ENCODE measurements at regions not wholly inside any gene's neighbourhood (a gene's known extent, or its start where the extent isn't known, plus 50 kb on each side); places are given as distances from the start of the nearest gene placed in this dataset.

DNA sequence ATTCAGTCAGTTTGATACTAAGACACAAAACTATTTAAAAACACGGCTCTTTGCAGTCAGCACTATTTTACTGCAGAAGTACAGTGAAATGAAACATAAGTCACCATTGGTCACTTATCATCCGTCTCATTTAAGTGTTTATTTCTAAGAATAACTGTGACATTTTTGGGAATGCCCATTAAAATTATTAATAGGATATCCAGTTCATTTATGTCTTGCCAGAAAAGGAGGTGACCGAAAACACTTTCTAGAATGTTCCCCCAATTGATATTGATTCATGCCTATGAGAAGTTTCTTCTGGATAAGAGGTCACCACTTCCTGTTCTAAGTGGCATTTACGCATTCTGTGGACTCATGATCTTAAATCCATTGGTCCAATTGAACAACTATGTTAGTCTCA is 477.3 kb downstream of the LIG4 start:
- no peak for FAIRE-seq

DNA sequence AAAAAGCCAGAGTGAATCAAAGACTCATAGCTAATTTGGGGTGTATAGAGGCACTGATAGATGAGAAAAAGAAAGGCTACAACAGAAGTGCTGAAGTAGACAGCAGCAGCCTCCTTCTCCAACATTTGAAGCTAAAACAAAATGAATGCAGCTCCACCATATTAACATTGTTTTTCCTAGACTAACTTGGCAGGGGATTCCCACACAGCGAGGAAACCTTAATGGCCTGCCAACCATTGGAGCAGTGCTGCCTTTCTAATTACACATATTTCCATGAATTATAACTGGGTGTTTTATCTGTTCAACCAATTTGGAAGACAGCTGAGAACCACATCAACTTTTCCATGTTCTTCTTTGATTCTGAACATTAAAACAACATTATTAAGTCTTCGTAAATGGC is 478.6 kb downstream of the LIG4 start:
- no peak for FAIRE-seq

DNA sequence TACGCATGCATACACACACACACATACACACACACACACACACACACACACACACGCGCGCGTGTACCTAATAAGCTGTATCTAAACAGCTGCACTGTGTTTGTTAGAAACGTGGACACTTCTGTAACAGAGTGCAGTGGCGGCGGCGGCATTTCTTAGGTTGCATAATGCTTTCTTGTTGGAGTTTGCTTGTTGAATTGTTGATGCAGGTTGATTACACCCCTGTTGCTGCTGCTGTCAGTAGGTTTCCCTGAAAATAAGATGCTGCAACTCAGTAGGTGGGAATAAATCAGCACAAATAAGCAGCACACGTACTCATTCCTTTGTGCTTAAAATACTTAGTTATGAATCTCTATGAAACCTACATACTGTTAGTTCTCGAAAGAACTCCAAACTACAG is 479.2 kb downstream of the LIG4 start:
- FAIRE-seq = no peak

DNA sequence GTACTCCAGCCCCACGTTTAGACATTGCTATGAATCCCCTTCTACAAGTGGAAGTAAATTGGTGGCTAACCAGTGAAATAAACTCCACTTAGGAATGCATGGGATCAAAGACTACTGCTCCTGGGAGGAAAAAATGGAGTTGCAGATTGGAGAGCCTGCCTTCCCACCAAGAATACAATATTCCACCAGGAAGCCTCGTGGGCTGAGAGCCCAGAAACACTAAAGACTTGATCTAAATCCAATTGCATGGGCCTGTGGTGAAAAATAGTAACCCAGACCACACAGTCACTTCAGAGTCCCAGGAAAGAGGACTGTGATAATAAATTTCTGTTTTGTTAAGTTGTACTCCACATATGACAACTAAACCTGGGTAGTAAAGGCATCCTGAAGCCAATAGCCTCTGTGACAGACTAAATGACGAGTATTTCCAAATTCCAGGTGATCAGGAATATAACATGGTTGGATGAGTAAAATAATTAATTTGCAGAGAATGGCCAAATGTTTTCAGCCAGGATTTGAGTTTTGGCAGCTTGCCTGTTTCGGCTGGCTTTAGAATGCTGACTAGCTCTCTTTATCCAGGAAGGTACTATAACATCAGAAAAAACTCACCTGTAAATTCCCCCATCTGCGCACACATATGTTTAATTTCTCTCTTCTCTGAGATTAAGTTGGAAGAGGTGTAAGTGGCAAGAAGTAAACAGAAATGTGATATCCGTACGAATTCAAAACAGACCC is 480.3 kb downstream of the LIG4 start:
- no peak for FAIRE-seq

DNA sequence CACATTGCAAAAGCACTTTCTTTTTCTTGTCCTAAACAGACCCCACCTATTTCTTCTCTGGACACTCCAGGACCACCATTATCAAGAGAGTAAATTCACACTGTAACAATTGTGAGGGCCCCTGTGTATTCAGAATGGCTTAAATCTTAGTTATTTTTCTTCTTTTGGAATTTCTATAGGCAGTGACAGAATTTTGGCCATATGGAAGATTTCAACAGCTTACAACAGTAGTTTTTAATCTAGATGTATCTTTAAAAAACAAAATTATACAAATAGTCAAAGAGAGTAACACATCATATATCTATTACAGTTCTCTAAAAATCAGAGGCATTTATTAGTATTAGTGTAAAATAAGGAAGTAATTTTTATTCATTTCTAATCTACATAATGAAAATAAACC is 482.1 kb downstream of the LIG4 start:
- FAIRE-seq = no peak

DNA sequence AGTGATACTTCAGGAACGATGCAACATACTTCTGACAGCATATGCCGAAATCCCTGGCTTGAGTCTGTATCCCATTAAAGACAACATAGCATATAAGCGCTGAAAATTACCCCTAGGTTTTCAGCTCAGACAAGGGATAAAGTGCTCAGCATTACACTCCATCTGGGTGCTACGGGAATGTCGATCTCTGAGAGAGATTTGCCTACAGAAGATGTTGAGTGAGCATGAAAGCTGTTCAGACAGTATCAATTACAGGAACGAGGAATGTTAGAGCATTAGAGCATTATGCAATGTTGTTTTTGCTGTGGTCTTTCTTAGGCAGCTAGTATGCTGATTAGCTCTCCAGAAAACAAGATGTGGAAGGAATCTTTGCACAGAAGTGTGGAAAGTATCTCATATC is 484.5 kb downstream of the LIG4 start:
- FAIRE-seq = no peak

DNA sequence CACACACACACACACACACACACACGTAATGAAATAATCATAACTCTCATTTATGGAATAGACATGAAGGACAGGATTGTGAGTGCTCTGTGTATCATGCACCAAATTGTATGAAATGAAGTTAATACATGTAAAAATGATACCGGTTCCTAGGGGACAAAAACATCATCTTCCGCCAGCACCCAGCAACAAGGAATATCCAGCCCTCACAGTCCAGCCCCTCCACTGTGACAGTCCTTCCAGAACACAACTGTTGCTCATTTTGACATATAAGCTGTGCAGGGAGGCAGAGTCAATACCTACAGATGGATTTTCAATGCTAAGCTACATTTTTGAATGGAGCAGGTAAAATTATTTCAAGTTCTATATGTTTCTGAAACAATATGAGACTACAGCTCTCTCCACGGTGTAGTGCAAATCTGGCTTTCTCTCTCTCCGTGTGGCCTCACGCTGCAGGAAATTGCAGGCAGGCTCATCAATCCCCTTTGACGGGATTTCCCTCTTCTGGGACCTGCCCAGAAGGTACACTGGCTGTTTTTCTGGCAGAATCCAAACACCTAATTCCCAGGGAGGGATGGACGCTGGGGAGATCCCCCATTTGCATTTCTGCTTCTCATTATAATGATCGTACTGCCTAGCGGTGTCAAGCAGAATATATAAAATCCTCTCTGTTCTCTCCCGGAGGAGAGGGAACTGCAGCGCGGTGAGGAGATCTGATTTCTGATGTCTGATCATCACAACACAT is 494.0 kb downstream of the LIG4 start:
- no peak for FAIRE-seq

DNA sequence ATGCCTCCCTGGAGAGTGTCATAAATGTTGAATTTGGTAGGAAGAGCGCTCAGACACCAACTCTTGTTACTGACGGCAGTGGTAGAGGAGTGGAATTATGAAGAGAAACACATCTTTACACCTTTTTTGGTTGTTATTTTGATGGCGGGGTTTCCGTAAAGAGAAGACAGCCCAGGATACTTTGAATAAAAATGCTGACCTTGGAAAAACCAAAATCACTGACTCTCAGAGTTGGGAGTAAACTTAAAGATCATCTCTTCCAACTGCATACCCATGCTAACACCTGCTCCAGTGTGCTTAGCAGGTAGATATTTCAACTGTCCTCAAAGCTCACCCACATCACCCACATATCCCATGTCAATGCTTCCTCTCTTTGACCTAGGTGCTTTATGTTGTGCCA is 498.6 kb downstream of the LIG4 start:
- no peak for FAIRE-seq

DNA sequence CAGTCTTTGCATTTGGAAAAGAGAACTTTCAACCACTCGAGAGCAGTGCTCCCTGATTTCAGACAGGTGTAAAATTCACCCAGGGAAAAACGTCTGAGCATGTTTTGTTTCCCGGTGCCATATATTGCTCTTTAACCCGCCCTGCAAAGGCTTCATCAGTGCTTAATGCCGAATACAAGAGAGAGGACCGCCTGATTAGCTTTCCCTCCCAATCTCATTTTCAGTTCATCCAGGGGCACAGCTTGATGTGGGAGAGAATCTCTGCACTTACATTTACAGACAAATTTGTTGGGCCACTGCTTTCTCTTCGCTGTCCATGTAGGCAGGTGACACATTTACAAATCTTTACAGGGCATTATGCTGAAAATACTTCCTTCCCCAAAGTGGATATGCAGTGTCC is 499.1 kb downstream of the LIG4 start:
- FAIRE-seq = no peak

DNA sequence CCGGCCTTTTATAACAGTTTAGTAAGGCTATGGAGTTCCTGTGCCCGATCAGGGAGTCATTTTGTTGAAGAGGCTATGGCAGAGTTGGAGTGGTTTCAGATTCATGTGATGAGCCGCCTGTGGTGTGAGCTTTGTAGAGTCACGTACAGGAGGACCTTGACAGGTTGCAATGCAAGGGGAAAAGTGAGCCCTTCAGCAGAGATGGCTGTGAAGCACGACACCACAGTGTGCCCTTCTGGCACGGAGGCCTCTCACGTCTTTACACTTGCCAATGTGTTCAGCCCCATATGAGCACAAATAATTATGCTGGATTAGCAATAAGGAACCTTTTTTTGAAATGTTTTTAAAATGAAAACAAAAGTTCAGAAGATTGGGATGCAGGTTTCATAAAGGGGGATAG is 499.8 kb downstream of the LIG4 start:
- FAIRE-seq = no peak

DNA sequence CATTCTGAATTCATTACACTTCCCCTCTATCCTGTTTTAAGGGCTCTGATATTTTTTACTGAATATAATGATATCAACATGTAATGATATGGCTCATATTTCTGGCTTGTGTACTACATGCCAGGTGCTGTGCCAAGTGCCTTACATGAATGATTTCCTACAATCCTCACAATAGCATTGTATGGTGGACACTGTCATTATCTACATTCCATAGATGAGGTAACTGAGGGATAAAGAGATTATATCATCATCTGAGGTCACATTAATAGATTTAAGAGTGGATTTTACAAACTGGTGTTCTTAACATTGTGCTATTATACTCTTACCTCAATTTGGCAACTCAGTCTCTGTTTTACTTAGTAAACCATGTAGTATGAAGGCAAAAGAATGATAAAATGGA is 502.0 kb downstream of the LIG4 start:
- FAIRE-seq = no peak

DNA sequence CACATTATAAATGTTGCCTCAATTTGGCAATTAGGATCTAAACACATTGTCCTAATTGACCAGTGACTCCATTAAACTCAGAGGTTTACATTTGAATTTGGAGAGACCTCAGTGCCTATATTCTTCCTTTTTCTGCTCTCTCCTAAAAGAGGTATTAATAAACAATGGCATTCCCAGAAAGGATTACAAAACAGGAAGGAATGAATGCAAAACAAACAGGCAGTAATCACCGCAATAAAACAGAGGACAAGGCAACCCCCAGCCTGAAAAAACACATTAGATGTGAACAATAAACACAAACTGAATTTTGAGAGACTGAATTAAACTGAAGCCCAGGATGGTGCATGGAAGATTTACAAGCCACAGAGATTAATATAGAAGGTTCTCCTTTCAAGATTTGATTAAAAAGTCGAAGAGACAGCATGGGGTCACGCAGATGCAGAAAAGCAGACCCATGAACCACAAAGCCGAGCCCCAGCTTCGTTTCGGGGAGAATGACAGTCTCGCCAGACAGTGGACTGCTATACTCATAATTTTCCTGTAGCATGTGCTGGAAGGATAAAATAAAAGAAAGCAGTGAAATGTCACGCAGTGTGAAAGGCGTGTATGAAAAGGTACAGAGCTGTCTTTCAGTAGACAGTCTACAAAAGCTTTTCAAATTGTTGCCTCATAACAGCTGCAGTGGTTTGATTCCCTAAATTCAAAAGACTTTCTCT is 503.0 kb downstream of the LIG4 start:
- FAIRE-seq = peak; percentile 97

DNA sequence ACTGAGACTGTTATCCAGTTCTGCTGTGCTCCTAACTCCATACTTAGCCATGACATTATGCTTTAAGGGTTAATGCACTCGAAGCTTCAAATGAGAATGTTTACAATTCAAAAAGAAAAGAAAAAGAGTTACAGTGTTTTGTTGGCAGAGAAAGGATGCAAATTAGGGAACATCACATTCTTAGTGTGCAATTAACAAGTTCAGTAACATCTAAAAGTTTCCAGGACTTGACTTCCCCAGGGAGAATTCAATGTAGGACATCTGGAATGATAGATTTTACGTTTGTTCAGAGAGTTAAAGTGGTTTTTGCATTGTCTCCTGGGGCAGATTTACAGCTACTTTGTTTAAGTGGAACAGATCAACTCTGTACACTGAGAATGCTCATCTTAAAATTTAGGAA is 525.2 kb downstream of the LIG4 start:
- FAIRE-seq = no peak

DNA sequence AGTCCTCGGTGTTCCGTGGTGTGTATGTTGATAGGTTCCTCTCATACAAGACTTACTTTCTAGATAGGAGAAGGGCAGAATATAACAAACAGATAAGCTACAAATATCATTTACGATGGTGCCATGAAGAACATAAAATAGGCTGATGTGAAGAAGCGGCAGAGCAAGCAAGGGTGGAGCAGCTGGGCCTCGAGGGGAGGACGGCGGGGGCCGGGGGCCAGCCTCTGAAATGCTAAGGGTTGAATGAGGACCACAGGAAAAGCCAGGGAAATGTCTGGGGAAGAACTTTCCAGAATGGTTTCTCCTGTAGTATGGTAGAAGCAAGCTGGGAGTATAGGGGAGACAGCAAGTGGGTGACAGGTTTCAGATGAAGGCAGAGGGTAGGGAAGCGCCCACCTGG is 529.5 kb downstream of the LIG4 start:
- FAIRE-seq = no peak

DNA sequence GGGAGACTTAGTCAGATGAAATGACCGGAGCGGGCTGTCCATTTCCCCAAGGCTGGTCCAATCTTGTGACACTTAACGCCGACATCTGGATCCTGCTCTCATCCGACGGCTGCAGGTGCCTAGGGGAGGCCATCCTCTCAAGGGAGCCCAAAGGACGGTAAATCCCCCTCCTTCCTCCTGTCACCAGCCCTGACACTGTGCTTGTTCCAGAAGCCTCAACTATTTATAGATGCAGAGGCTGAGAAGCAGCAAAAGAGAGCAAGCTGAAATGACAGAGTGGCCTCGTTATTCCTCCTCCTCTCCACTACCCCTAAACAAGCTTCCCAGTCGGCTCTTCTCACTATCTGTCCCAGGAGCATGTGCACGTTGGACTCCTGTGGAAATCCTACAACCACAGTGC is 533.7 kb downstream of the LIG4 start:
- FAIRE-seq = no peak

DNA sequence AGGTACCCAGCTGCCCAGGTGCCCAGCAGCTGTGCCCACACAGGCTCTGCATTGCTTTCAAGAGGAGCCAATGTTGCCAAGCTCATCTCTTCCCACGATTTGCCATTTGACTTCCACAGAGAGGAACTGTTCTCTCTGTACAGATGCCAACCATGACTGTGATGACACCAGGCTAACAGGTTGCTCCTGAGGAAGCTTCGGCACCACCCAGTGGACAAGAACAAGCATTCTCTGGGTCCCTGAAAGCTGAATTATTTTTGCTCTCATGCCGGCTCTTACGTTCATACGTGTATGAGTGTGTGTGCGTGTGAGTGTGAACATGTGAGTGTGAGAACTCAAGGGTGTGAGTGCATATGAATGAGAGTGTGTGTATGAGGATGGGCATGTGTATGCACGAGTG is 535.2 kb downstream of the LIG4 start:
- no peak for FAIRE-seq

DNA sequence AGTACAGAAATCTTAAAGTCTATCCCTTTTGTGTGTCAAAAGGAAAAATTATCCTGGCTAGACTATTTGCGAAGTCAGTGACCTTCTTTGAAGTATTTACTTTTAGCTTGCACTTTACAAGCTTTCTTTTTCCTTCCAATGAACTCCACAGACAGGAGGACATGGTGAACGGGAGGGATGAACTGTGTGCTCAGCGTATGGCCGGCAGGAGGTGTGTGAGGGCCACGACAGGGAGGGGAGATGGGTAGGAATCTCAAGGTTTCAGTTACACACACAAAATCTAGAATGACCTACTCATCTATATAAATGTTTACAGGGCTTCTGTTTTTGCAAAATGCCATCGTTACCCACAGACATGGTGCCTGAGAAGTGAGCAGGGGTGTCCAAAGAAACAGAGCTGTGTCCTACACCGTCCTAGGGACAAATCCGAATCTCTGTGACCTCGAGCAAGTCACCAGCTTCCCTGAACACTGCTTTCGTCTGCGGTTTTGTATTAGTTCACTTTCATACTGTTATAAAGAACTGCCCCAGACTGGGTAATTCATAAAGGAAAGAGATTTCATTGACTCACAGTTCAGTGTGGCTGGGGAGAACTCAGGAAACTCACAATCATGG is 537.2 kb downstream of the LIG4 start:
- FAIRE-seq = peak; percentile 67

DNA sequence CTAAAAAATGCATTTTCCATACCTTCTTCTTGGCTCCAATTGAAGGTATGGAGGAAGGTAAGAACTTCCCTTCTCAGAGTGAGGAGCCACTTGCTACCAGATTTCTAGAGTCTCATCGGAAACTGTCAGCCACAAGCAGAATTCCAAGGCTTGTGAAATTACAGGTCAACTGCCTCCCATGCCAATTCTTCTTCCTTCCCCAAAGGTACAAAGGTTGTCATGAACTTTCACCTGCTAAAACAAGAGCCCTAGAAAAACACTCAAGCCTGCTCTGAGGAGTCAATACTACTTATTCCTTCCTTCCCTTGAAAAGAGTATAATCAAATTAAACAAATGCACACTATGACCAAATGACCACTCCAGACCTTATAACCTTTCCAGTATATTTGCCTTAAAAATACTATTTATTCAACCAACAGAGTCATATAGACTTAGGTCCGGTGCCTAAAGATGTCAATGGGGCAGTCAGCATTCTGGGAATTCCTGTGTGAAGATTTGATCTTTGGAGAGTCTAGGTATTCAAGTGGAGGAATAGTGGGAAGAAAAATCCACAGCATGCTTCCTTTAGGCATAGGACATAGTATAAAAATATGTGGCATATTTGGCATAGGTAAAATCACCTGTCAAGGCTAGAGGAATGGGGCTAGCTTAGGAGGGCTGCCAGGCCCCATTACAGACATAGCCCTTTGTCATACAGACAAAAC is 539.3 kb downstream of the LIG4 start:
- FAIRE-seq = no peak

DNA sequence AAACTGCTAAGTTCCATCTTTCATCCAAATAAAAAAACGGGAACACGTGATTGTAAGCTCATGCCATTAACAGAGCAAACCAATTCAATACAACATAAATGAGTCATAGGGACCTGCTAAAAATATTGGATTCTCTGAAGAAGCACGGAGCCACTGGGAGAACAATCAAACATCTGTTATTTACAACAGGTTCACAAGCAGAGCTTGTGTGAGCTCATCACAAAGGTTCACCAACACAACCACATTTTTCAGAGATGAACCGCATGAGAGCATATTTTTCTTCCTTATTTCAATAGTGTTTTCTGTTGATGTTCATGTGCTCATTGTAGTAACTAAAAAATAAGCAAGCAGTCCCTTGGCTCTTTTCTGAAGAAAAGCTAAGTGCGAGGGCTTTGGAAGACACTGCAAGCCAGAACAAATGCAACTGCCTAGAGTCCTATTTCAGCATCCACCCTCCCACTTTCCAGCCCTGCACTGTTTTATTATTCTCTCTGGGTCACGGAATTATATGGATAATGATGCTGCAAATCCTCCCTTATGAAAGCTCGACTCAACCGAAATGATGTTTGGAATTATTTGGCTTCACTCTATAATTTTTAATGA is 545.8 kb downstream of the LIG4 start:
- FAIRE-seq = peak; percentile 83

DNA sequence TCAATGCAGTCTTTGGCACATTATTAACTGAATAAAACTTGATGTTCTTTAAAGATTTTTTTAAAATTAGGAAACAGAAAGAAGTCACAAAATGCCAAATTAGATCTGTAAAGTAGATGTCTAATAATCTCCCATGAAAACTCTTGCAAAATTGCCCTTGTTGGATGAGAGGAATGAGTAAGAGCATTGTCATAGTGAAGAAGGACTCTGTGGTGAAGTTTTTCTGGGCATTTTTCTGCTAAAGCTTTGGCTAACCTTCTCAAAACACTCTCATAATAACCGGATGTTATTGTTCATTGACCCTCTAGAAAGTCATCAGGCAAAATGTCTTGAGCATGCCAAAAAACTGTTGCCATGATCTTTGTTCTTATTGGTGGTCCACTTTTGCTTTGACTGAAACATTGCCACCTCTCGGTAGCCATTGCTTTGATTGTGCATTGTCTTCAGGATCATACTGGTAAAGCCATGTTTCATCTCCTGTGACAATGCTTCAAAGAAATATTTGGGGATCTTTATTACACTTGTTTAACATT is 549.3 kb downstream of the LIG4 start:
- no peak for FAIRE-seq

DNA sequence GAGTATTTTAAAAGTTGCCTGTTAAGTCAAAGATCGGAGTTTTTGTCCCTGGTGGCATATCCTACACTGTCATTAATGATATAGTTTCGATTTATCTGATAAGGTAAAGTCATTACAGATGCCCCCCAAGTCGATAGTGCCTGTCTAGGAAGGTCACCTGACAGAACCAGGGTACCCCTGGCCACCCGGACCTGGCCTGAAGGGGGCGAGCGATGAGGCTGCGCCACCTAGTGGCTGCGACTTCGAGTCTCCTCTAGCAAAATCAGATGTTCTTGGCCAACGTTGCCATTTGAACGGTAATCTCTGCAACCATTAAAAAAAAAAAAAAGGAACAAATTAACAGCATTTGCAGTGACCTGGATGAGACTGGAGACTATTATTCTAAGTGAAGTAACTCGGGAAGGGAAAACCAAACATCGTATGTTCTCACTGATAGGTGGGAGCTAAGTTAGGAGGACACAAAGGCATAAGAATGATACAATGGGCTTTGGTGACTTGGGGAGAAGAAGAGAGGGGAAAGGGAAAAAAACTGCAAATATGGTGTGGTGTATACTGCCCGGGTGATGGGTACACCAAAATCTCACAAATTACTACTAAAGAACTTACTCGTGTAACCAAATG is 565.1 kb downstream of the LIG4 start:
- no peak for FAIRE-seq

DNA sequence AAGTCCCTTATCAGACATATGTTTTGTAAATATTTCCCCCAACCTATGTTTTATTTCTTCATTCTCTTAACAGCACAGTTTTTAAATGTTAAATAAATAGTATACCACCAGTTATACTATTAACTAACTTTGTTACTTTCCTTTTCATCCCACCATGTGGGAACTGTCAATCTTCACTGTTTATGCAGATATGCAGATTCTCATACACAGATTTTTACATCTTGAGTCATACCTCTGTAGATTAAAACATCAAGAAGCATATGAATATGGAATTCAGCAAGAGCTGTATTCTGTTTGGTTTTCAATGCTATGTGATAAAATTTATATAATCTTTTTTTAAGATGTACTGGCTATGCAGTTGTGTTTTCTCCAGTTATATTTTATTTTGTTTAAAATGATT is 566.3 kb downstream of the LIG4 start:
- no peak for FAIRE-seq
